GM18505 (cell line): ENCODE measurements at regions not wholly inside any gene's neighbourhood (a gene's known extent, or its start where the extent isn't known, plus 50 kb on each side); places are given as distances from the start of the nearest gene placed in this dataset.
A peak's percentile ranks its signal among the peaks of the same experiment; 100 is the strongest.

Source experiments
- ATAC-seq: cut with Tn5 transposase; IDR thresholded peaks from one replicate; pipeline ENCODE4 v1.9.1; 2021; ENCODE audit not compliant: unreplicated experiment
- POLR2A ChIP-seq: IDR thresholded peaks from 4 replicates; pipeline ENCODE4 v1.6.1; 2011; ENCODE audit warnings: borderline replicate concordance; ENCODE audit not compliant: insufficient read depth, insufficient read length; ENCODE audit errors: extremely low read depth

DNA sequence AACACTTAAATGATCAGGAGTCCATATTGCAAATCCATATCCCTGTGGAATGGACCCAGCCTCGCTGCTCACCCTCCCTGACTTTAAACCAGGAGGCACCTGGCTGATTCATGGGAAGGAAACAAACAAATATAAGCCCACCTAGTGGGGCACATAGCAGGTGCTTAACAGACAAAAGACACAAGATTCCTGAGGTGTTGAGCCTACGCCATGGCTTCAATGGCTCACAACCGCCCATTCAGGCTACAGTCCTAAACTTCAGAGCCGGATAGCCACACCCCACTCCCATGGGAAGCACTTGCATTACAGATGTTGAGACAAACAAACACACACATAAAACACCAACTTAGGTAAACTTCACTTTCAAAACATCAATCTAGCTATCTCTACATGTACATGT, 359.9 kb downstream of the ICE1 start:
- no peak for TF ChIP-seq POLR2A
- no peak for ATAC-seq

DNA sequence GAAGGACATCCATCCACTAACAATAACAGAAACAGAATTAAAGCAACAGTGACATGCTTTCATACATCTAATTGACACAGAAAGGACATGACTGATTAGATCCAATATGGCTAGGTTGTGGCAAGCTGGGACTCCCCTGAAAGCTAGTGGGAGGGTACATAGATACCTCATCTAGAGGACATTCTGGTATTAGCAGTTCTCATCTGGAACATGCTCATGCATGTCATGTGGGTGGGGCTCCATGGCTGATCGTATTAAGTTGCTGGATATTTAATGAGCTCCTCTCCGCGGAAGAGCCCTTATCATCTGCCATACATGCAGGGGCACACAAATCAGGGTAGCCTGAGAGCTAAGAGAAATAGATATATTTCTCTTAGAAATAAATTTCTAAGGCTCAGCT, 358.9 kb downstream of the ICE1 start:
- TF ChIP-seq POLR2A = no peak
- ATAC-seq = no peak

DNA sequence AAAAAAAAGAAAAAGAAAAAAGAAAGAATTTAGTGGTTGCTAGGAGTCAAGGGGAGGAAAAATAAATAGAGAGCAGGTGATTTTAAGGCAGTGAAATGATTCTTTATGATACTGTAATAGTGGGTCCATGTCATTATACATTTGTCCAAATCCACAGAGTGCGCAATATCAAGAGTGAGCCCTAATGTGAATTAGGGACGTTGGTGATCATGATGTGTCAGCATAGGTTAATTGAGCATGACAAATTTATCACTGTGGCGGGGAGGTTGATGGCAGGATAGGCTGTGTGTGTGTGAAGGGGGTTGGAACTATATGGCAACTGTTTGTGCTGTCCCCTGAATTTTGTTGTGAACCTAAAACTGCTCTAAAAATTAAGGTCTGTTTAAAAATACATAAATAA, 357.8 kb downstream of the ICE1 start:
- no peak for TF ChIP-seq POLR2A
- ATAC-seq = no peak

DNA sequence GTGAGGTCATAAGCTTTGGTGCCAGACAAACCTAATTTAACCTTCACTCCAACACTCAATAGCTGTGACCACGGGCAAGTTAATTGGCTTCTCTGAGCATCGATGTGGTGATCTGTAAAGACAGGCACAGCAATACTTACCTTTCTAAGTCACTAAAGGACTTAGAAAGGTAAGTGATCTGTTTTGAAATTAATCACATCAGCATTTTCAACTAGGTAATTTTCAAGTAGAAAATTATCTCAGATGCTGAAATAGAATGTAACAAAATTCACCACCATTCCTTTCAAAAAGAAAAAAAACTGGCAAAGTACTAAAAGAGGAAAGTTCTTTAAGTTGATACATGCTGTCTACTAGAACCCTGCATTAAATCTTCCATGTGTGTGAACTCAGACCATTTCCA, 354.5 kb downstream of the ICE1 start:
- no peak for TF ChIP-seq POLR2A
- ATAC-seq = no peak

DNA sequence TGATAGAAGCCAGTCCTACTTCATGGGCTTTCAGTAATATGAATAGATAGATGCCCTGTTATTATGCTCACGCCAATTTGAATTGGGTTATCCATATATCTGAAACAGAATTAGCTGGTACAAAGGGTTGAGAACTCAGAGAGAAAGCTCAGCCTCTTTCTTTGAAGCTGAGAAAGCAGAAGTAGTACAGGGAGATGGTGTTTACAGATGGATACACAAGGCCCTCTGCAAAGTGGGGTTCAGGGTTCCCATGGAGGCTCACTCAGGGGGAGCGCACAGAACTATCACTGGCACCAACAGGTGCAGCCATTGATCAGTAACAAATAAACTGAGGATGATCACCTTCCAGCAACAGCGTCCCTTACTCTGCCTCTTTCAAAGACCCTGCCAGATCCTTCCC, 349.7 kb downstream of the ICE1 start:
- ATAC-seq = no peak
- TF ChIP-seq POLR2A = no peak

DNA sequence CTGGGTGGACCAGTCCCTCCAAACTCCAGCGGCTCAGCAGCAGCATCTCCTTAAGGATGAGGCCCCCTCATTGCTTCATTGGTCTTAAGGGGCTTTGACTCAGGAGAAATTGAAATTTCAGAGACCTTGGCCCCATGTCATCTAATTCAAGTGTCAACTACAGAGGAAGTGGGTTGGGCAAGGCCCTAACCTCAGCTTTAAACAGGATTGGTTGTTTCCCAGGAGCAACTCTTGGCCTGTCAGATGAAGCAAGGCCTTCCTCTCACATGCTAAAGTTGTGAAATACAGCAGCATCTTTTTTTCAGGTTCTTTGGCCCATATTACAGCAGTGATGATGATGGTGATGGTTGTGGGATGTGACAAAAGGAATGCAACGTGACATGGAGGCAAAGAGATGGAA, 348.3 kb downstream of the ICE1 start:
- ATAC-seq = no peak
- no peak for TF ChIP-seq POLR2A

DNA sequence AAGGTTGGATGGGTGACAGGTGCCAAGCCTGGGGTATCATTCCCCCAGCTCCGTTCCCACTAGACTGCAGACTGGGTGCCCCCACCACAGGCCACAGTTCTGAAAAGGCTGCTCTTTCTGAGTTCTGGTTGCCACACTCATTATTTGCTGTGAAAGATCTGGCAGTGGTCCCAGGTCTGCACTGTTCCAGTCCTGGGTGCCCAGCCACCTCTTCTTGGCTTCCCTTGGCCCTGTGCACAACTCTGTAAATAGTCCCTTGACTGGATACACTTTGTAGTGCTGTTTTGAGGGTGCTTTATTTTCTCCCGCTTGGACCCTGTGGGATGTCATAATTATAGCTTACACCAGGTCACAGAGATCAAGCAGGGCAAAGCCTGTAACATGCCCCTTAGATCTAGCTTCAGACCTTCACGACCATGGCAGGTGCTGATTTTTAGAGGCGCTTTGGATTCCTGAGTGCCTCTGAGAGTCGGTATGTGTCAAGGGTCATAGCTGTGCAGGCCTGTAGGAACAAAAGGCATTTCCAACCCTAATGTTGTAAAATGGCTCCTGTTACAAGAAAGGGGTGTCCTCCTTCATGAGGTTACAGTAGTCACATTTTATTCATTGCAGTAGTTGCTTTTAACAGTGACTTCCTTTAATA, 344.9 kb downstream of the ICE1 start:
- ATAC-seq = no peak
- no peak for TF ChIP-seq POLR2A

DNA sequence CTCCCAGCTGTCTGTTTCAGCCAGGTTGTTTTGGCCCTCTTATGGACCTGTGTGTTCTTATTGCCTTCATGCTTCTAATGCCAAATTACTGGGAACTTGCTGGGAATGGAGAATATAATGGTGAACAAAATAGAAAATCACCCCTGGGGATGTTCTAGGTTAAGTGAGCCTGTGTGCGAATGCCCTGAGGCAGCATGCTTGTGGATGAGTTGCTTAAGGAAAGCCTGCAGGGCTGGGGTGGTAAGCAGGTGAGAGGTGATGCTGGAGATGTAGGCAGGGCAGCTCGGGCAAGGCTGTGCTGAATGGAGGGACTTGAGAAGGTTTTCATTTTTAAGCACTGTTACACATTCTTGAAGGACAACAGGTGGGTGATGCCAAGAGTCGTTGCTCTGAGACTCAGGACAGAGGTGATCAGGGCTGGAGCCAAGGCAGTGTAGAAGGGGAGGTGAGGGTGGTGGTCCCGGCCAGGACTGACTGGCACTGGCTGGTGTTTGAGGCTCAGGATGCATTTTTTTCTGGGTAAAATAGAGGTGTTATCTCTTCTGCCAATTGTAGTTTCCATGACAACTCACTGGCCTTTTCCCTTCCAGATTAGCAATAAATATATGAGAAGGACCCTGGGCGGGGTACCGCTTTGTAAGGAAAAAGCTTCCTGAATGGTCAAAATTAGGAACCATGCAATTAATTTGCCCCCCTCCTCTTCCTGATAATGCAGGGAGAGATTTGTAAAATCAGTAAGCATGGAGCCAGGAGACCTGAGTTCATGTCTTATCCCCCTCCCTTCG, 342.8 kb downstream of the ICE1 start:
- TF ChIP-seq POLR2A = no peak
- ATAC-seq = no peak

DNA sequence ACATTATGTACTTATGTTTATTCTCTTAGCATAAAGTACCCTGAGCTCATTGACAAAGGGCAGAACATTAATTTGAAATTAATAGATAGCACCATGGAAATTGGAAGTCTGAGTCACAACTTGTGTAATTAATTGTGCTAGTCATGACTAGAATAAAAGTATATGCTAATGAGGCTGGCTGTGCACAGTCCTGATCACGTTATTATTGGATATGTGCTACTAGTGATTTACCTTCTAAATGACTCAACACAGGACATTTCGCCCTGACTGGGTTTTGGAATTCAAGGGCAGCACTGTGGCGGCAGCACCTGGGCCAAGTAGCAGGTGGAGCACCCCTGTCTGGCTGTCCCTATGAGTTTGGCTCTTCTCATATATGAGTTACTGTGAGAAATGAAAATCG, 341.8 kb downstream of the ICE1 start:
- TF ChIP-seq POLR2A = no peak
- no peak for ATAC-seq

DNA sequence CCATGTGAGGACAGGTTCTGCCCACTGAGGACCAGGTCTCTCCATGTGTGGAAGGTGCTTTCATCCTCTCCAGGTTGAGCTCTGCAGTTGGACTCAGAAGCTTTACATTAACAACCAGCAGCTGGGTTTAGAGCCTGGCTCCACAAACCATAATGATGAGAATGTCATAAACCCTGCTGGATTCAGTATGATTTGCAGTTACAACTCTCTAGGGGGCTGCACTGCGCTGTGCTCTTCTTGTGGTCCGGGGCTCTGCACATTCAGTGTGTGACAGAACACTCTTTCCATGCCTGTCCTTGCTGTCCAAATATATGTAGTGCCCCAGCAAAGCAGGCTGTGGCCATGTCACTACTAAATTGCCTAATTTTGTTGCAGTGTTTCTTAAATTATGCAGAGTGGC, 334.3 kb downstream of the ICE1 start:
- no peak for TF ChIP-seq POLR2A
- no peak for ATAC-seq

DNA sequence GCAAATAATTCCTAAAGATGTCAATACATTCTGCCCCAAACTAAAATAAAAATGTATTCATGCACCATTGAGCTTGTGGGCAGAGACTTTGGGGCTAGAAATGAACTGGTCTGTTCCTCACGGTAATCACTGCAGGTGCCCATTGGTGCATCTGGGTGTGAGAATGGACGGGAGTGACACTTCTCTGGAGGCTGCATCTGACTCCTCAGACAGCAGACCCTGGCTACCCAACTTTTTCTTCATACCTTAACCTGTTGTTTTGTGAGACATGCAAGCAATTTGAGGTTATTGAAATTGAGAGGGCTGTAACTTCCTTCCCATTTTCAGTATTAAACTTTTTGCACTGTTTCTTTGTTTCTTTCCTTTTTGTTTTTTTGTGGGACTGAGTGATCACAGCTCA, 333.4 kb downstream of the ICE1 start:
- ATAC-seq = peak; percentile 46
- no peak for TF ChIP-seq POLR2A

DNA sequence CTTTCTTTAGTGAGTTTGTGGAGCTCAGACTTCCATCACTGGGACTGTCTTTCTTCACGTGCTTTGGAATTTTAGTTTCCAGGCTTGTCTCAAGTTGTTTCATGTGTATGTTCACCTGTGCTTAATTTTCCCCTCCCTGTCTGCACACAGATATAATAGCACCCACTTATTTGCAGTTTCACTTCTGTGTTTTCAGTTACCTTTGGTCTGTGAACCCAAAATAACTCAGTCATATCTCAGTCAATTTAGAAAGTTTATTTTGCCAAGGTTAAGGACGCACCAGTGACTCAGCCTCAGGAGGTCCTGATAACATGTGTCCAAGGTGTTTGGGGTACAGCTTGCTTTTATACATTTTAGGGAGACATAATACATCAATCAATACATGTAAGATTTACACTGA, 330.4 kb downstream of the ICE1 start:
- TF ChIP-seq POLR2A = no peak
- ATAC-seq = peak; percentile 65

DNA sequence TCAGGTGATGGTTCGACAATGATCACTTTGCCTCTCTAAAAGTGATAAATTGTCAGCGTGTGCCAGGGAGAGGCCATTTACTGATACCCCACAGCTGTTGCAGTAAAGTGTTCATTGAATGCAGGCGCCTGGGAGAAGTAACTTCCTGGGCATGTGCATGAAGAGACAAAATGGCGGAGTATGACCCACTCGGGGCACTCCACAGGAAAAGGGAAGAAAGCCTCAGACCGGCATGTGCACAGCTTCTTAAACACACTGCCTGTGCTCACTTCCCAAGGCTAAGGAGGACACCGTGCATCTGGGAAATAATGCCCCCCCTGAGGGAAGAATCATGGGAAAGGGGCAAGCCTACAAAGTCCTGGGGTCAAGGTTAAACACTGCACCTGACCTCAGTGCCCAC, 329.5 kb downstream of the ICE1 start:
- peak; percentile 30 for ATAC-seq

DNA sequence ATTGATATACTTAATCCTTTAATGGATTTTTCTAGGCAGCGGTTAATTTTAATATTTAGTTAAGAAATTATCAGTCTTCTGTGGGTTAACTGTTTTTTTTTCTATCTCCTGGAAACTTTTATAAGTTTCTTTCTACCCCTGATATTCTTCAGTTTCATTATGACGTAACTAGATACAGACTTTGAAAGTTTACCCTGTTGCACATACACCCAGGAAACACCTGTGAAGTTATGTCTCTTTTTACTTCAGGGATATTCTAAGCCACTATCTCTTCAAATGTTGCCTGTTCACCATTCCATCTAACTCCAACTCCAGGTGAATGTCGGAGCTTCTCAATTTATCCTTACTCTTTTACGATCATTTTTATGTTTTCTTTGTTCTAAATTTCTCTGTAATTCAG, 329.0 kb downstream of the ICE1 start:
- peak; percentile 44 for ATAC-seq
- no peak for TF ChIP-seq POLR2A

More for the DNA sequence above, 329.5 kb downstream of the ICE1 start:
- no peak for TF ChIP-seq POLR2A
